ENCODE measurements at regions not wholly inside any gene's neighbourhood (a gene's known extent, or its start where the extent isn't known, plus 50 kb on each side); places are given as distances from the start of the nearest gene placed in this dataset.

GRCh38 chr2:129902731-129903585, 76.5 kb upstream of the RAB6C start:
- TF ChIP-seq CTCF (IDR thresholded peaks at IDR 0.05; ENCODE audit: insufficient read depth, low read length): no peak
- no peak for TF ChIP-seq REST (IDR thresholded peaks at IDR 0.05; ENCODE audit: insufficient replicate concordance, low read depth)
- TF ChIP-seq GABPA (IDR thresholded peaks at IDR 0.05; ENCODE audit: low read depth): no peak
- TF ChIP-seq POLR2AphosphoS5 (IDR thresholded peaks at IDR 0.05; ENCODE audit: low read depth): no peak
- no peak for TF ChIP-seq SPI1 (IDR thresholded peaks at IDR 0.05; ENCODE audit: borderline replicate concordance, low read depth)

Data from HL-60 (cell line).